Breast epithelium (tissue), 3 donors: ENCODE measurements at regions not wholly inside any gene's neighbourhood (a gene's known extent, or its start where the extent isn't known, plus 50 kb on each side); places are given as distances from the start of the nearest gene placed in this dataset.

Experiments
- POLR2A ChIP-seq: fragments of 450-650 bp; IDR thresholded peaks from one replicate; pipeline ENCODE4 v1.6.1; 2016; ENCODE audit warnings: antibody characterized with exemption, mild to moderate bottlenecking, moderate library complexity
- POLR2AphosphoS5 ChIP-seq, 3 donors: sonication (generic); formaldehyde crosslinking; IDR thresholded peaks; one replicate each; pipeline ENCODE4 v1.6.1; 2017; ENCODE audit warnings: antibody characterized with exemption in 3 of 3
- TF ChIP-seq, protein P1 (sequence below), 3 donors: fragments of 450-650 bp; IDR thresholded peaks; one replicate each; pipeline ENCODE4 v1.5.1; 2016 to 2017; ENCODE audit warnings: antibody characterized with exemption in 3 of 3, mild to moderate bottlenecking in 3 of 3, moderate library complexity in 3 of 3

GRCh38 chr4:110815950-110816349, 193.1 kb upstream of the PITX2 start:
- TF ChIP-seq, protein P1, sequence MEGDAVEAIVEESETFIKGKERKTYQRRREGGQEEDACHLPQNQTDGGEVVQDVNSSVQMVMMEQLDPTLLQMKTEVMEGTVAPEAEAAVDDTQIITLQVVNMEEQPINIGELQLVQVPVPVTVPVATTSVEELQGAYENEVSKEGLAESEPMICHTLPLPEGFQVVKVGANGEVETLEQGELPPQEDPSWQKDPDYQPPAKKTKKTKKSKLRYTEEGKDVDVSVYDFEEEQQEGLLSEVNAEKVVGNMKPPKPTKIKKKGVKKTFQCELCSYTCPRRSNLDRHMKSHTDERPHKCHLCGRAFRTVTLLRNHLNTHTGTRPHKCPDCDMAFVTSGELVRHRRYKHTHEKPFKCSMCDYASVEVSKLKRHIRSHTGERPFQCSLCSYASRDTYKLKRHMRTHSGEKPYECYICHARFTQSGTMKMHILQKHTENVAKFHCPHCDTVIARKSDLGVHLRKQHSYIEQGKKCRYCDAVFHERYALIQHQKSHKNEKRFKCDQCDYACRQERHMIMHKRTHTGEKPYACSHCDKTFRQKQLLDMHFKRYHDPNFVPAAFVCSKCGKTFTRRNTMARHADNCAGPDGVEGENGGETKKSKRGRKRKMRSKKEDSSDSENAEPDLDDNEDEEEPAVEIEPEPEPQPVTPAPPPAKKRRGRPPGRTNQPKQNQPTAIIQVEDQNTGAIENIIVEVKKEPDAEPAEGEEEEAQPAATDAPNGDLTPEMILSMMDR (IDR thresholded peaks at IDR 0.05): no peak
- TF ChIP-seq POLR2A (no peak), POLR2AphosphoS5 (IDR thresholded peaks at IDR 0.05) (no peak)
